ENCODE measurements at regions not wholly inside any gene's neighbourhood (a gene's known extent, or its start where the extent isn't known, plus 50 kb on each side); places are given as distances from the start of the nearest gene placed in this dataset.

GRCh38 chr18:1976484-1976883 is 594.8 kb downstream of the METTL4 start:
- no peak for DNase-seq (ENCODE audit: low spot score)
- WGBS = 46% methylated on average over 6 of the region's 6 CpGs
- no peak for TF ChIP-seq JUND (IDR thresholded peaks at IDR 0.05)

GRCh38 chr18:1982056-1982455 is 589.2 kb downstream of the METTL4 start:
- Histone ChIP-seq H3K27me3 (ENCODE audit: control insufficient read depth in 4 of 4, insufficient read depth in 4 of 4, low read length in 3 of 4) (no peaks in the 10 kb centered on the region), H3K9ac (ENCODE audit: low read depth in 1 of 2, low read length in 2 of 2) (no peak overlapping the region), H3K4me3 (ENCODE audit: low read depth in 1 of 3, low read length in 3 of 3) (no peak overlapping the region), H3K27ac (ENCODE audit: low read depth in 1 of 2, low read length in 2 of 2) (no peak overlapping the region), H3K9me3 (ENCODE audit: control insufficient read depth in 4 of 4, low read length in 3 of 4) (peaks cover 0 to 2% (median under 1%) of the 10 kb centered on the region in 4 donors), H3K36me3 (ENCODE audit: control insufficient read depth in 4 of 4, insufficient read depth in 3 of 4, low read depth in 1 of 4, low read length in 3 of 4) (no peaks in the 10 kb centered on the region), H3K4me1 (ENCODE audit: control insufficient read depth in 4 of 4, insufficient read depth in 4 of 4, low read length in 3 of 4) (no peaks in the 10 kb centered on the region)
- no peak for TF ChIP-seq FOXA1 (IDR thresholded peaks at IDR 0.05)
- no peak for DNase-seq (ENCODE audit: low spot score)
- WGBS = 60% methylated on average over 2 of the region's 2 CpGs

More at GRCh38 chr18:1976484-1976883, 594.8 kb downstream of the METTL4 start:
- H3K9ac ChIP-seq (ENCODE audit: low read depth in 1 of 2, low read length in 2 of 2) = no peak overlapping the region
- no peaks in the 10 kb centered on the region for H3K4me1 ChIP-seq (ENCODE audit: control insufficient read depth in 4 of 4, insufficient read depth in 4 of 4, low read length in 3 of 4)
- H3K4me3 ChIP-seq (ENCODE audit: low read depth in 1 of 3, low read length in 3 of 3) = no peak overlapping the region
- H3K36me3 ChIP-seq (ENCODE audit: control insufficient read depth in 4 of 4, insufficient read depth in 3 of 4, low read depth in 1 of 4, low read length in 3 of 4) = no peaks in the 10 kb centered on the region
- H3K9me3 ChIP-seq (ENCODE audit: control insufficient read depth in 4 of 4, low read length in 3 of 4) = peaks cover 0 to 2% (median under 1%) of the 10 kb centered on the region in 4 donors
- no peak overlapping the region for H3K27ac ChIP-seq (ENCODE audit: low read depth in 1 of 2, low read length in 2 of 2)
- H3K27me3 ChIP-seq (ENCODE audit: control insufficient read depth in 4 of 4, insufficient read depth in 4 of 4, low read length in 3 of 4) = no peaks in the 10 kb centered on the region

GRCh38 chr18:1983746-1984515 is 587.4 kb downstream of the METTL4 start:
- Histone ChIP-seq H3K27me3 (ENCODE audit: control insufficient read depth in 4 of 4, insufficient read depth in 4 of 4, low read length in 3 of 4) (no peaks in the 10 kb centered on the region), H3K36me3 (ENCODE audit: control insufficient read depth in 4 of 4, insufficient read depth in 3 of 4, low read depth in 1 of 4, low read length in 3 of 4) (no peaks in the 10 kb centered on the region), H3K27ac (ENCODE audit: low read depth in 1 of 2, low read length in 2 of 2) (no peak overlapping the region), H3K9me3 (ENCODE audit: control insufficient read depth in 4 of 4, low read length in 3 of 4) (peaks cover 0 to 2% (median under 1%) of the 10 kb centered on the region in 4 donors), H3K9ac (ENCODE audit: low read depth in 1 of 2, low read length in 2 of 2) (no peak overlapping the region), H3K4me3 (ENCODE audit: low read depth in 1 of 3, low read length in 3 of 3) (no peak overlapping the region), H3K4me1 (ENCODE audit: control insufficient read depth in 4 of 4, insufficient read depth in 4 of 4, low read length in 3 of 4) (no peaks in the 10 kb centered on the region)
- WGBS = 40% methylated on average over 3 of the region's 3 CpGs
- TF ChIP-seq ZBTB33 (IDR thresholded peaks at IDR 0.05) (no peak), HNF4A (conservative IDR thresholded peaks at IDR 0.05) (no peak), FOXA2 (IDR thresholded peaks at IDR 0.05) (no peak), TAF1 (conservative IDR thresholded peaks at IDR 0.05) (no peak), CTCF (IDR thresholded peaks at IDR 0.05; ENCODE audit: low read depth, low read length, missing input control) (no peak), RXRA (IDR thresholded peaks at IDR 0.05) (no peak)
- no peak for DNase-seq (ENCODE audit: low spot score)

GRCh38 chr18:1993866-1994265 is 577.4 kb downstream of the METTL4 start:
- TF ChIP-seq FOXA1 (IDR thresholded peaks at IDR 0.05) (no peak), RAD21 (IDR thresholded peaks at IDR 0.05) (no peak), SP1 (IDR thresholded peaks at IDR 0.05) (no peak), HNF4A (conservative IDR thresholded peaks at IDR 0.05) (no peak), EGR1 (IDR thresholded peaks at IDR 0.05; ENCODE audit: low read depth in 2 of 2) (no peak), REST (IDR thresholded peaks at IDR 0.05) (no peak), TAF1 (conservative IDR thresholded peaks at IDR 0.05) (no peak)
- DNase-seq (ENCODE audit: low spot score) = no peak
- Histone ChIP-seq H3K4me1 (ENCODE audit: control insufficient read depth in 4 of 4, insufficient read depth in 4 of 4, low read length in 3 of 4) (no peaks in the 10 kb centered on the region), H3K27ac (ENCODE audit: low read depth in 1 of 2, low read length in 2 of 2) (no peak overlapping the region), H3K36me3 (ENCODE audit: control insufficient read depth in 4 of 4, insufficient read depth in 3 of 4, low read depth in 1 of 4, low read length in 3 of 4) (no peaks in the 10 kb centered on the region), H3K9me3 (ENCODE audit: control insufficient read depth in 4 of 4, low read length in 3 of 4) (no peaks in the 10 kb centered on the region), H3K9ac (ENCODE audit: low read depth in 1 of 2, low read length in 2 of 2) (no peak overlapping the region), H3K4me3 (ENCODE audit: low read depth in 1 of 3, low read length in 3 of 3) (no peak overlapping the region), H3K27me3 (ENCODE audit: control insufficient read depth in 4 of 4, insufficient read depth in 4 of 4, low read length in 3 of 4) (no peaks in the 10 kb centered on the region)
- WGBS = 94% methylated on average over 3 of the region's 3 CpGs
